ENCODE measurements at regions not wholly inside any gene's neighbourhood (a gene's known extent, or its start where the extent isn't known, plus 50 kb on each side); places are given as distances from the start of the nearest gene placed in this dataset.

GRCh38 chr10:93152136-93152535 lies 78.4 kb downstream of the CYP26A1 start:
- CTCF ChIA-PET: no interaction called here
- Mint-ChIP-seq H3K27me3 (peaks cover 24% of the 10 kb centered on the region), H3K36me3 (ENCODE audit: low read depth) (no peaks in the 10 kb centered on the region), H3K9me3 (ENCODE audit: low read depth) (peaks cover 5% of the 10 kb centered on the region), H3K4me3 (no peak overlapping the region), H3K27ac (no peak overlapping the region), H3K4me1 (peaks cover 21% of the 10 kb centered on the region)
- POLR2A ChIA-PET: no interaction called here
- no peak for ATAC-seq
- intact Hi-C loops (cut with DNase I, micrococcal nuclease): no loop called here
- DNase-seq: no peak

DNA sequence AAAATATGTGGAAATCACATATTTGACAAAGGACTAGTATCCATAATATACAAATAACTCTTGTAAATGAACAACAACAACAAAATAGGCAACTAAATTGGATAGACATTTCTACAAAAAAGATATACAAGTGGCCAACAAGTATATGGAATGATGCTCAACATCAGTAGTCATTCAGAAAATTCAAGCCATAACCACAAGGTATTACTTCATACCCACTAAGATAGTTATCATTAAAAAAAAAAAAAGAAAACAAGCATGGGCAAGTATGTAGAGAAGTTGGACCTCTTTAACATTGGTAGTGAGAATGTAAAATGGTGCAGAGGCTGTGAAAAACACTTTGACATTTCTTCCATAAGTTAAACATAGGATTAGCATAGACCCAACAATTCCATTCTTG lies 80.8 kb downstream of the CYP26A1 start:
- ChIA-PET POLR2A (no interaction called here), CTCF (no interaction called here)

GRCh38 chr10:93160140-93160539 lies 86.4 kb downstream of the CYP26A1 start:
- Mint-ChIP-seq H3K36me3 (ENCODE audit: low read depth) (no peaks in the 10 kb centered on the region), H3K4me3 (no peak overlapping the region), H3K27me3 (peaks cover 3% of the 10 kb centered on the region), H3K27ac (no peak overlapping the region), H3K4me1 (no peaks in the 10 kb centered on the region), H3K9me3 (ENCODE audit: low read depth) (peaks cover 12% of the 10 kb centered on the region)
- CTCF ChIA-PET: no interaction called here
- intact Hi-C loops (cut with DNase I, micrococcal nuclease): no loop called here
- POLR2A ChIA-PET: no interaction called here
- no peak for ATAC-seq
- no peak for DNase-seq

More for the DNA sequence above, 80.8 kb downstream of the CYP26A1 start:
- no peak overlapping the region for H3K27ac Mint-ChIP-seq
- H3K4me1 Mint-ChIP-seq: peaks cover 21% of the 10 kb centered on the region
- intact Hi-C loops (cut with DNase I, micrococcal nuclease): no loop called here
- peaks cover 9% of the 10 kb centered on the region for H3K27me3 Mint-ChIP-seq
- no peaks in the 10 kb centered on the region for H3K36me3 Mint-ChIP-seq (ENCODE audit: low read depth)
- ATAC-seq (no peak), DNase-seq (no peak)
- H3K9me3 Mint-ChIP-seq (ENCODE audit: low read depth): peaks cover 15% of the 10 kb centered on the region
- no peak overlapping the region for H3K4me3 Mint-ChIP-seq

GRCh38 chr10:93160829-93161228 lies 87.1 kb downstream of the CYP26A1 start:
- DNase-seq (no peak), ATAC-seq (no peak)
- Mint-ChIP-seq H3K27me3 (peaks cover 3% of the 10 kb centered on the region), H3K4me1 (no peaks in the 10 kb centered on the region), H3K4me3 (no peak overlapping the region), H3K9me3 (ENCODE audit: low read depth) (peaks cover 10% of the 10 kb centered on the region), H3K27ac (no peak overlapping the region), H3K36me3 (ENCODE audit: low read depth) (no peaks in the 10 kb centered on the region)
- intact Hi-C loops (cut with DNase I, micrococcal nuclease): no loop called here
- ChIA-PET CTCF (no interaction called here), POLR2A (no interaction called here)

DNA sequence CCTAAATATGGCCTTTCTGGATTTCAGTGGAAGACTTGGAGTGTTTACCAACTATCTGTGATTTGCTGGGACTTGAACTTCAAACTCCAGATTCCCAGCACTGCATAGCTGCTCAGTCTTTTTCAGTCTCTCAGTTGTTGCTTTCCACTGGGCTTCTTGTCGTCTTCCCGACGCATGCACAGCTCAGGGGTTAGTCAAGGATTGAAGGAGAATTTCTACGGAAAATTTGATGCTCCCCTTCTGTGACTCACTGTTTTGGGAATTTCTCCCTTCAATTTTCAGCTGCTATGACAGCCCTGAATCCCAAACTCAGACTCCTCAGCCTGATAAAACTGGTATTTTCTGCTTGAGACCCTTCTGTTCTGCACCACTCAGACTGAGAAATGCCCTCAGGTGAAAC lies 91.7 kb downstream of the CYP26A1 start:
- no peak for DNase-seq
- CTCF ChIA-PET: no interaction called here
- H3K36me3 Mint-ChIP-seq (ENCODE audit: low read depth): peaks cover under 1% of the 10 kb centered on the region
- H3K27ac Mint-ChIP-seq: no peak overlapping the region
- H3K27me3 Mint-ChIP-seq: peaks cover 11% of the 10 kb centered on the region
- H3K9me3 Mint-ChIP-seq (ENCODE audit: low read depth): peaks cover 4% of the 10 kb centered on the region
- intact Hi-C loops (cut with DNase I, micrococcal nuclease): no loop called here
- H3K4me1 Mint-ChIP-seq: no peaks in the 10 kb centered on the region
- no peak for ATAC-seq
- H3K4me3 Mint-ChIP-seq: no peak overlapping the region
- POLR2A ChIA-PET: no interaction called here

DNA sequence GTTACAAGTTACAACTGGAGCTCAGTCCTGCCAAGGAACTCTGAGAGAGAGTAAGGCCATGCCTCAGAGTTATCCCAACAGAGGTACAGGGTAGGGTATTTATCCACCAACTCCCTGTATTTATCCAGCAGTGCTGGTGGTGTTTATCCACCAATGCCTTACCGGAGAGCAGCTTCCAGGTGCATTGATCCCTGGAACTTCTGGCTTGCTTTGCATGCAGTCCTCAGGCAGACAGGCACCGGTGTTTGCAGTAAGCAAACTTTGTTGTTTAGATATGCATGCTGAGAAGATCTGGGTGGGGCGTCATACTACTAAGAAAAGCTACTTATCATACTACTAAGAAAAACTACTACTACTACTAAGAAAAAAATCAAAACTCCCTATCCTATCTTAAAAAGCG lies 92.4 kb downstream of the CYP26A1 start:
- peaks cover 14% of the 10 kb centered on the region for H3K27me3 Mint-ChIP-seq
- peaks cover 7% of the 10 kb centered on the region for H3K9me3 Mint-ChIP-seq (ENCODE audit: low read depth)
- ATAC-seq: no peak
- no peaks in the 10 kb centered on the region for H3K4me1 Mint-ChIP-seq
- H3K27ac Mint-ChIP-seq: no peak overlapping the region
- ChIA-PET CTCF (no interaction called here), POLR2A (interaction anchor here (0.7 kb wide), 1 partner anchor 70 kb away, joined by 4 read pairs; no protein-coding TSS in a partner anchor)
- intact Hi-C loops (cut with DNase I, micrococcal nuclease): no loop called here
- H3K36me3 Mint-ChIP-seq (ENCODE audit: low read depth): peaks cover 3% of the 10 kb centered on the region
- no peak for DNase-seq
- H3K4me3 Mint-ChIP-seq: no peak overlapping the region

- Mint-ChIP-seq H3K36me3 (ENCODE audit: low read depth) (peaks cover 3% of the 10 kb centered on the region), H3K27me3 (peaks cover 14% of the 10 kb centered on the region), H3K4me1 (no peaks in the 10 kb centered on the region), H3K9me3 (ENCODE audit: low read depth) (peaks cover 7% of the 10 kb centered on the region), H3K4me3 (no peak overlapping the region), H3K27ac (no peak overlapping the region)
- DNase-seq (no peak), ATAC-seq (no peak)
- CTCF ChIA-PET: no interaction called here
- intact Hi-C loops (cut with DNase I, micrococcal nuclease): no loop called here
- POLR2A ChIA-PET: no interaction called here
Measured at GRCh38 chr10:93171837-93172236, 98.1 kb downstream of the CYP26A1 start.

DNA sequence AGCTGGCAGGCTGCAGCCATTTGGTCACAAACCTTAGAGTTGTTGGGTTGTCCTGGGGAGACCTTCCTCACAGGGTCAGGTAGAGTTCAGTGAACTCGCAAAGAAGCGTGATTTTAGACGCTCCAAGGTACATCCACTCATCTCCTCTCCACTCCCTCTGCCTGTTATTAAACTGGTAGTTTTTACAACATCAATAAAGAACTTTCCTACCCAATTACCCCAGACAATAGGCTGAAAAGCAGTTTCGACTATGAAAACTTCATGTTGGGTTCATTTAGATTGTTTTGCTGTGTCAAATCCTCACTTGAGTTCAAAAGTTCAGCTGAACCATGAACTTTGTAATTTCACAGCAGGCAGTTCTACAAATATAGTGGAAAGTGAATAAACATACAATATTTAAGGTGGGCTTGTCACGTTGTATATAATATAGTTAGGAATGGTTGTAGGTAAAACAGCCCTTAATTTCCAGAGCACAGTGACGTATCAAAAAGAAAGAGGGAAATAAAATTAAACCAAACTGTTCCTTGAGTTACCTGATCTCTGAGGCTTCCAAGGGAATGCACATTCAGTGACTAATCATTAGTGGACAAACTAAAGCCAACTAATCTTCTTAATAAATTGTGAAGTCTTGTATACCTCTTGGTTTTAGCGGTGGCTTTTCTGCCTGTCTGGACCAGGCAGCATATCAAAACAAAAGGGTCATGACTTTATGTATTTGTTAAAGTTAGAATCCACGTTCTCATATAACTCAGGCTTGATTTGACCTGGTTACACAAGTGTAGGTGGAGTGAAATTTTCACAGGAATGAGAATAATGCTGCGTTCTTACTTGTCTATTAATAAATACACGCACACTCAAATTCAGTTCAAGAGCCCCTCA lies 100.5 kb downstream of the CYP26A1 start:
- DNase-seq (no peak), ATAC-seq (no peak)
- POLR2A ChIA-PET: no interaction called here
- Mint-ChIP-seq H3K4me1 (no peaks in the 10 kb centered on the region), H3K36me3 (ENCODE audit: low read depth) (peaks cover 3% of the 10 kb centered on the region), H3K4me3 (no peak overlapping the region), H3K9me3 (ENCODE audit: low read depth) (peaks cover 7% of the 10 kb centered on the region), H3K27ac (no peak overlapping the region), H3K27me3 (peaks cover 9% of the 10 kb centered on the region)
- CTCF ChIA-PET: no interaction called here
- intact Hi-C loops (cut with DNase I, micrococcal nuclease): no loop called here

- Mint-ChIP-seq H3K27ac (no peak overlapping the region), H3K27me3 (peaks cover 5% of the 10 kb centered on the region), H3K9me3 (ENCODE audit: low read depth) (peaks cover 1% of the 10 kb centered on the region), H3K4me1 (no peaks in the 10 kb centered on the region), H3K36me3 (ENCODE audit: low read depth) (peaks cover under 1% of the 10 kb centered on the region), H3K4me3 (no peak overlapping the region)
- ChIA-PET POLR2A (no interaction called here), CTCF (no interaction called here)
- DNase-seq (no peak), ATAC-seq (no peak)
- intact Hi-C loops (cut with DNase I, micrococcal nuclease): no loop called here
Measured at GRCh38 chr10:93175490-93175889, 101.8 kb downstream of the CYP26A1 start.

DNA sequence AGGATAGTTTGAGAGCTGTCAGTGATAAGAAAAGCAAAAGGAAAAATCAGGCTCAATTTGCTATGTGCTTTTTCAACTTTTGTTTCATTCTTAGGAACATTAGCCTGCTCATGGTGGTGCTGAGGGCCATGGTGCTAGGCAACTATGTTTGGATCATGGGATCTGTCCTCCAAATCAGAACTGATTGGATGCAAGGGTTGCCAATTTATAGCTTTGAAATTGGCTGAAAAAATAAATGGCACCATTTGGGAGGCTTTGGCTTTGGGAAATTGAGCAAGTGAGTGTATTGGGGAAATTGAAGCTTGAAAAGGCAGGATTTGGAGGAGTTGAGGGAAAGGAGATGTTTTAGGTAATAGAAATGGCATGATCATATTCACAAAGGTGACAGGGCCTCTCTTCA lies 103.8 kb downstream of the CYP26A1 start:
- intact Hi-C loops (cut with DNase I, micrococcal nuclease): no loop called here
- peaks cover 4% of the 10 kb centered on the region for H3K27me3 Mint-ChIP-seq
- H3K27ac Mint-ChIP-seq: no peak overlapping the region
- H3K4me1 Mint-ChIP-seq: no peaks in the 10 kb centered on the region
- H3K9me3 Mint-ChIP-seq (ENCODE audit: low read depth): no peaks in the 10 kb centered on the region
- ChIA-PET CTCF (no interaction called here), POLR2A (interaction anchor here (0.5 kb wide), 1 partner anchor 1402 kb away, joined by 4 read pairs; no protein-coding TSS in a partner anchor)
- H3K4me3 Mint-ChIP-seq: no peak overlapping the region
- ATAC-seq (no peak), DNase-seq (no peak)
- H3K36me3 Mint-ChIP-seq (ENCODE audit: low read depth): no peaks in the 10 kb centered on the region

- intact Hi-C loops (cut with DNase I, micrococcal nuclease): no loop called here
- CTCF ChIA-PET: no interaction called here
- no peaks in the 10 kb centered on the region for H3K4me1 Mint-ChIP-seq
- H3K9me3 Mint-ChIP-seq (ENCODE audit: low read depth): no peaks in the 10 kb centered on the region
- peaks cover 4% of the 10 kb centered on the region for H3K27me3 Mint-ChIP-seq
- H3K36me3 Mint-ChIP-seq (ENCODE audit: low read depth): no peaks in the 10 kb centered on the region
- no peak overlapping the region for H3K27ac Mint-ChIP-seq
- ATAC-seq: no peak
- H3K4me3 Mint-ChIP-seq: no peak overlapping the region
- POLR2A ChIA-PET: interaction anchor here (0.5 kb wide), 1 partner anchor 1401 kb away, joined by 4 read pairs; no protein-coding TSS in a partner anchor
- DNase-seq: no peak
Measured at GRCh38 chr10:93178226-93178625, 104.5 kb downstream of the CYP26A1 start.

DNA sequence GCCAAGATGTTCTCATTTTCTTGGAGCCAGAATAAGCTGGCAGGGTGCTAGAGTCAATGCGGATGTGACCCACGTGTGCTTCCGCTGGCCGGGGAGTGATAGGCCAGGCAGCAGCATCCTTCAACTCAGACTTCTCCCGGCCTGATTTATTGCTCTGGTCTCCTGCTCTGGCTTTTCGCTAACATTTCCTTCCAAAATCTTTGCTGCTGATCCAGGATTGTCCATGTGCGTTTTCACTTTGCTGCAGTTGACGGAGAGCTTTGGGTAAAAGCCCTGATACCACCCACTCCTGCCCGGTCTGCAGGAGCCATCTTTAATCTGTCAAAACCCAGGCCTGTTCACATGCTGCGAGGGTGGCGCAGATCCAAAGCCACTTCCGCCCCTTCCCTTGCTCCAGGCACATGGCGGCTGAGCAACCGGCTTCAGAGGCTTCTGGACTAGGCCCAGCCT lies 106.8 kb downstream of the CYP26A1 start:
- Mint-ChIP-seq H3K4me1 (no peaks in the 10 kb centered on the region), H3K9me3 (ENCODE audit: low read depth) (no peaks in the 10 kb centered on the region), H3K36me3 (ENCODE audit: low read depth) (no peaks in the 10 kb centered on the region), H3K4me3 (no peak overlapping the region), H3K27ac (no peak overlapping the region), H3K27me3 (peaks cover 2% of the 10 kb centered on the region)
- DNase-seq (no peak), ATAC-seq (no peak)
- CTCF ChIA-PET: no interaction called here
- POLR2A ChIA-PET: no interaction called here
- intact Hi-C loops (cut with DNase I, micrococcal nuclease): no loop called here
